Esophagus squamous epithelium (tissue), 5 donors: ENCODE measurements at regions not wholly inside any gene's neighbourhood (a gene's known extent, or its start where the extent isn't known, plus 50 kb on each side); places are given as distances from the start of the nearest gene placed in this dataset.
A peak's percentile ranks its signal among the peaks of the same experiment; 100 is the strongest.

Source experiments
- DNase-seq: peaks from one replicate; lab custom pipeline; 2025; lab: John Stamatoyannopoulos, UW
- H3K27ac ChIP-seq, 4 donors: fragments of 200-600 bp; sonication (generic); one replicate each; pipeline ENCODE4 v1.5.1; 2016 to 2019; ENCODE audit warnings: mild to moderate bottlenecking in 1 of 4
- H3K27me3 ChIP-seq, 4 donors: fragments of 200-600 bp; sonication (generic); 1 replicate in 3 of 4; 2 replicates in 1 of 4; pipeline versions ENCODE4 v1.5.1 to v1.6.0; 2017 to 2021; ENCODE audit warnings: antibody characterized with exemption in 1 of 4
- H3K36me3 ChIP-seq, 3 donors: fragments of 200-600 bp; sonication (generic); one replicate each; pipeline ENCODE4 v1.5.1; 2016 to 2019
- H3K4me1 ChIP-seq, 3 donors: fragments of 200-600 bp; sonication (generic); one replicate each; pipeline ENCODE4 v1.5.1; 2017 to 2019
- H3K4me3 ChIP-seq, 4 donors: fragments of 200-600 bp; sonication (generic); 1 replicate in 3 of 4; 2 replicates in 1 of 4; pipeline ENCODE4 v1.5.1; 2016 to 2019; ENCODE audit warnings: mild to moderate bottlenecking in 2 of 4, moderate library complexity in 1 of 4
- H3K9me3 ChIP-seq, 3 donors: fragments of 200-600 bp; sonication (generic); one replicate each; pipeline ENCODE4 v1.5.1; 2016 to 2019
- POLR2A ChIP-seq, 4 donors: fragments of 450-650 bp; IDR thresholded peaks; one replicate each; pipeline ENCODE4 v1.6.1; 2017; ENCODE audit warnings: antibody characterized with exemption in 4 of 4, mild to moderate bottlenecking in 4 of 4, moderate library complexity in 3 of 4
- WGBS, 2 donors: methylation state at CpG; one replicate each; pipeline ENCODE4 v1.1.5; 2018; 5-methylcytosine and 5-hydroxymethylcytosine counted together
- intact Hi-C: fragments of 100-400 bp; cut with DNase I; formaldehyde crosslinking; loops from one replicate; pipeline ENCODE4 v1.15.0; 2022
- TF ChIP-seq, protein P1 (sequence below), 6 experiments: fragments of 450-650 bp in 4 of 6; fragments of 200-600 bp in 2 of 6; sonication (generic) in 2 of 6; IDR thresholded peaks; one replicate each; pipeline ENCODE4 v1.5.1; 2016 to 2019; ENCODE audit warnings: antibody characterized with exemption in 6 of 6, mild to moderate bottlenecking in 4 of 6, moderate library complexity in 4 of 6
- donor health status: DM: yes; HTN: yes; CAD: no.

DNA sequence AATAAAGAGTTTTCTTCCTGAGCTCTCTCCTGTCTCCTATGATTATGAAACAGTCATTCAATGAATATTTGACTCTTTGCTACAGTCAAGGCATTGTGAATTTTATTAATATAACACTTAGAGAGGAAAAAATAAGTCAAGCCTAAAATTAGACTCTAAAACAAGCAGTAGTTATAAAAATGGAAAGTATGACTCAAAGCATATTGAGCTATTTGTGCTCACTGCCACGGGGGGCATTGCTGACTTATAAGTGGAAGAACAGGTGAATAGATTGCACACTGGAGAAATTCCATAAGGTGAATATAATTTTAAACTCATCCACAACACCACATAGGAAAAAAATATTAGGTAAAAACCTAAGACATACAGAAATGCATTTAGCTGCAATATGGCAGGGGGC, 87.7 kb upstream of the CCDC196 start:
- H3K4me1 ChIP-seq, result no peaks in the 10 kb centered on the region
- H3K27me3 ChIP-seq, result no peaks in the 10 kb centered on the region
- no peak overlapping the region for H3K4me3 ChIP-seq
- H3K27ac ChIP-seq, result no peak overlapping the region
- no peaks in the 10 kb centered on the region for H3K9me3 ChIP-seq
- no peak for DNase-seq
- TF ChIP-seq POLR2A (IDR thresholded peaks at IDR 0.05), result no peak
- TF ChIP-seq, protein P1, sequence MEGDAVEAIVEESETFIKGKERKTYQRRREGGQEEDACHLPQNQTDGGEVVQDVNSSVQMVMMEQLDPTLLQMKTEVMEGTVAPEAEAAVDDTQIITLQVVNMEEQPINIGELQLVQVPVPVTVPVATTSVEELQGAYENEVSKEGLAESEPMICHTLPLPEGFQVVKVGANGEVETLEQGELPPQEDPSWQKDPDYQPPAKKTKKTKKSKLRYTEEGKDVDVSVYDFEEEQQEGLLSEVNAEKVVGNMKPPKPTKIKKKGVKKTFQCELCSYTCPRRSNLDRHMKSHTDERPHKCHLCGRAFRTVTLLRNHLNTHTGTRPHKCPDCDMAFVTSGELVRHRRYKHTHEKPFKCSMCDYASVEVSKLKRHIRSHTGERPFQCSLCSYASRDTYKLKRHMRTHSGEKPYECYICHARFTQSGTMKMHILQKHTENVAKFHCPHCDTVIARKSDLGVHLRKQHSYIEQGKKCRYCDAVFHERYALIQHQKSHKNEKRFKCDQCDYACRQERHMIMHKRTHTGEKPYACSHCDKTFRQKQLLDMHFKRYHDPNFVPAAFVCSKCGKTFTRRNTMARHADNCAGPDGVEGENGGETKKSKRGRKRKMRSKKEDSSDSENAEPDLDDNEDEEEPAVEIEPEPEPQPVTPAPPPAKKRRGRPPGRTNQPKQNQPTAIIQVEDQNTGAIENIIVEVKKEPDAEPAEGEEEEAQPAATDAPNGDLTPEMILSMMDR (IDR thresholded peaks at IDR 0.05), result no peak
- no peaks in the 10 kb centered on the region for H3K36me3 ChIP-seq
- intact Hi-C loops, result no loop called here
- WGBS, 2 donors, result 30 to 56% methylated on average over 1 of the region's 1 CpG

DNA sequence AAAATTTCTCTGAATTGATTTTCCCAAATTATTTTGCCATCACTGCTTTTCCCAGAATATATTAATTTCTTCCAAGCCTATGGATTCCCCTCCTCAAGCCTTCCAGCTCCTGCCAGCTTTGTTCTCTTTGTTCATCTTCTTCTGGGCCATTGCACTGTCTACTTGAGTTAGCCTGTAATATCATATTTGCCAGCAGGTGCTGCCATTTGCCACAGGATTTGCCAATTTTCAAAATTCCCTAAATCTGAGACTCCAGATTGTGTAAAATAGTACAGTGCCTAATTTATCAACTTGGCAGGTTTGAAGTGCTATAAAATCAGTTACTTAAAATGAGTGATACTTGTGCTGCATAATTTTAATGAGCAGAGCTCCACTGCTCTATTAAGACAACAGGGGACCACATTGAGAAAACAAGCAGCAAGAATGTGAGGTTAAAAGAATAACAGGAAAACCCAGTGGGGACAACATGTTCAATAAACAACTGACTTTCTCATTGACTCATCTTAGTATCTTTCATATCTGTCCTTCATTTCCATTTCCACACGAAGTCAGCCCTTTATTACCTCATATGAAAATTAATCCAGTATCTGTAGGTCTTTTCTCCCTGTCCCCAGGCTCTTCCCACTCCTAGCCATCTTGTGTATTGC, 84.6 kb upstream of the CCDC196 start:
- WGBS, 2 donors, result 43 to 67% methylated on average over 1 of the region's 1 CpG
- no peak for DNase-seq
- Histone ChIP-seq H3K27ac (no peak overlapping the region), H3K27me3 (no peaks in the 10 kb centered on the region), H3K36me3 (no peaks in the 10 kb centered on the region), H3K4me3 (no peak overlapping the region), H3K9me3 (no peaks in the 10 kb centered on the region), H3K4me1 (no peaks in the 10 kb centered on the region)
- TF ChIP-seq POLR2A (IDR thresholded peaks at IDR 0.05), result no peak
- TF ChIP-seq, protein P1 (IDR thresholded peaks at IDR 0.05), result peak in 5 of 6 experiments; percentile 28 to 57 (median 37)
- intact Hi-C loops, result no loop called here

DNA sequence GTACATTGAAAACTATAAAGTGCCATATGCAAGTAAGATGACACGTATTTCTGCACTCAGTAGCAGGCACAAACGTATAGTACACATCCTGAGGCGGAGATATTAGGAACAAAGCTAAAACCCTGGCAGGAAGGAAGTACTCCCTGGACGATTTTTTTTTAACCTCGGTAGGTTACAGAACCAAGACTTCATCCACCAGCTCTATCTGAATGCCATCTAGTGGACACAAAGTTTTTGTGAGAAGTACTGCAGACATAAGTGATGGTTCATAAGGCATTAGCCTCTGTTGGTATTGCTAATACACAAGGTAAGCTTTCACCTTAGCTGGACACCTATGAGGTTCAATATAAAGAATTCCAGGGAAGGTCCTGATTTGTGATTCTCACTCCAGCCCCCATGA, 83.0 kb upstream of the CCDC196 start:
- Histone ChIP-seq H3K27ac (no peak overlapping the region), H3K9me3 (no peaks in the 10 kb centered on the region), H3K4me3 (no peak overlapping the region), H3K4me1 (no peaks in the 10 kb centered on the region), H3K27me3 (no peaks in the 10 kb centered on the region), H3K36me3 (no peaks in the 10 kb centered on the region)
- no peak for TF ChIP-seq POLR2A (IDR thresholded peaks at IDR 0.05)
- TF ChIP-seq, protein P1 (IDR thresholded peaks at IDR 0.05), result peak in 4 of 6 experiments; percentile 14 to 58 (median 26)
- WGBS, 2 donors, result 3 to 8% methylated on average over 5 of the region's 5 CpGs
- DNase-seq, result no peak
- intact Hi-C loops, result no loop called here

DNA sequence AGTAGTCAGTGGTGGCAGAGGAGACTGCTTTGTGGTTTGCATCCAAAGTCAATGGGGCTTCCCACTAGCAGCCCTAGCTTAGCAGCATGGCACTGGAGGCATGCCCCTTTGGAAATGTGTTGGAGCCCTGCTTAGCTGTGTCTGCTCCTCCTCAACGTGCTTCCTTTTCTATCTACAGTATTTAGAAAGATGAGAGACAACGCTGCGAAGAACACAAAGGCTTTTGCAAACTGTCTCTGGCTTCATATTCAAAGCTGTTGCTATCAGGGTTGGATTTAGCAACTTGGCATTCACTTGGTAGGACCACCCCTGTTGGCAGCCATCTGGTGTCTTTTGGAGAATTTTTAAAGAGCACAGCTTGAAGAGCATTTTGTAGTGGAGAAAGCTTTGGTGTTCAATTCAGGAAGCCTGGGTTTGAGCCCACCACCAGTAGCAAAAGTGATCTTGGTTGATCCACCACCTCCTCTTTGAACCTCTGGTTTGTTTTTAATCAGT, 82.1 kb upstream of the CCDC196 start:
- DNase-seq, result no peak
- WGBS, 2 donors, result 79 to 81% methylated on average over 3 of the region's 3 CpGs
- no peaks in the 10 kb centered on the region for H3K4me1 ChIP-seq
- H3K36me3 ChIP-seq, result no peaks in the 10 kb centered on the region
- H3K27me3 ChIP-seq, result no peaks in the 10 kb centered on the region
- no peak overlapping the region for H3K27ac ChIP-seq
- no peak overlapping the region for H3K4me3 ChIP-seq
- intact Hi-C loops, result no loop called here
- H3K9me3 ChIP-seq, result no peaks in the 10 kb centered on the region
- no peak for TF ChIP-seq POLR2A (IDR thresholded peaks at IDR 0.05)
- TF ChIP-seq, protein P1 (IDR thresholded peaks at IDR 0.05), result no peak

DNA sequence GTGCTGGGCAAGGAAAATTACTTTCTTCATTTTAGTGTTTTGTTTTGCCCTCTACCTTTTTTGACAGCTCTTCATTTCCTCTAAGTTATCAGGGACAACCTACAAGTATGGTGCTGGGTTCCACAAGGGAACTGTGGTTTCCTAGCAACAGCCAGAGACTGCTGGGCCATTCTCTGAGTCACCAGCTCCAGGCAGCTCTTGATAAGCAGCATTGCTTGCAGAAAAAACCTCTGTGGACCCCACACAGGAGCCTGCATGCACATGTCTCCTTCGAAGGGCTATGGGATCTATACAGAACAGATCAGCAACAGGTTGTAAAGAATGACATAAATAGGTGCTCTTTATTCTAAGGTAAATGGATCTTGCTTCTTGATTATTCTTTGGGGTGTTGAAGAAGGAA, 81.0 kb upstream of the CCDC196 start:
- H3K36me3 ChIP-seq, result no peaks in the 10 kb centered on the region
- no peaks in the 10 kb centered on the region for H3K9me3 ChIP-seq
- WGBS, 2 donors, result 25 to 83% methylated on average over 1 of the region's 1 CpG
- no peak overlapping the region for H3K27ac ChIP-seq
- TF ChIP-seq, protein P1 (IDR thresholded peaks at IDR 0.05), result no peak
- intact Hi-C loops, result no loop called here
- no peak overlapping the region for H3K4me3 ChIP-seq
- no peaks in the 10 kb centered on the region for H3K4me1 ChIP-seq
- no peaks in the 10 kb centered on the region for H3K27me3 ChIP-seq
- DNase-seq, result no peak
